GM19035 (cell line): ENCODE measurements at regions not wholly inside any gene's neighbourhood (a gene's known extent, or its start where the extent isn't known, plus 50 kb on each side); places are given as distances from the start of the nearest gene placed in this dataset.
"Not testable (repeated sequence)": the region's sequence is repeated elsewhere in the genome, so short reads cannot be mapped to it uniquely, and the experiment has no call there.

ENCODE experiments used
- ATAC-seq: cut with Tn5 transposase; IDR thresholded peaks from one replicate; pipeline ENCODE4 v1.9.1; 2021; ENCODE audit not compliant: unreplicated experiment

GRCh38 chrX:150205011-150205410 is 158.1 kb upstream of the MAMLD1 start:
- no peak for ATAC-seq

GRCh38 chrX:150207733-150208132 is 155.4 kb upstream of the MAMLD1 start:
- ATAC-seq = no peak

DNA sequence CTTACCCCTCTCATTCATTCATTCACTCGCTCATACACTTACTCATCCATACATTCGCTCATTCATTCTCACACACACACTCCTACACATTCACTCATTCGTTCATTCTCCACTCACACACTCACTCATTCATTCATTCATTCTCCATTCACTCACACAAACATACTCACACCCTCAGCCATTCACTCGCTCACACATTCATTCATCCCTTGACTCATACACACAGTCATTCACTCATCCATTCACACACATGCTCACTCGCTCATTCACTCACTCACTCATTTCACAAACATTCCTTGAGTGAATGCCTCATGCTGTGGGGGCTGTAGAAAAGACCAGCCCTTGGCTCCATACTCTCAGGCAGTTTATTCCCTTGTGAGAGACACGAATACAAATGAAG is 151.1 kb upstream of the MAMLD1 start:
- no peak for ATAC-seq

DNA sequence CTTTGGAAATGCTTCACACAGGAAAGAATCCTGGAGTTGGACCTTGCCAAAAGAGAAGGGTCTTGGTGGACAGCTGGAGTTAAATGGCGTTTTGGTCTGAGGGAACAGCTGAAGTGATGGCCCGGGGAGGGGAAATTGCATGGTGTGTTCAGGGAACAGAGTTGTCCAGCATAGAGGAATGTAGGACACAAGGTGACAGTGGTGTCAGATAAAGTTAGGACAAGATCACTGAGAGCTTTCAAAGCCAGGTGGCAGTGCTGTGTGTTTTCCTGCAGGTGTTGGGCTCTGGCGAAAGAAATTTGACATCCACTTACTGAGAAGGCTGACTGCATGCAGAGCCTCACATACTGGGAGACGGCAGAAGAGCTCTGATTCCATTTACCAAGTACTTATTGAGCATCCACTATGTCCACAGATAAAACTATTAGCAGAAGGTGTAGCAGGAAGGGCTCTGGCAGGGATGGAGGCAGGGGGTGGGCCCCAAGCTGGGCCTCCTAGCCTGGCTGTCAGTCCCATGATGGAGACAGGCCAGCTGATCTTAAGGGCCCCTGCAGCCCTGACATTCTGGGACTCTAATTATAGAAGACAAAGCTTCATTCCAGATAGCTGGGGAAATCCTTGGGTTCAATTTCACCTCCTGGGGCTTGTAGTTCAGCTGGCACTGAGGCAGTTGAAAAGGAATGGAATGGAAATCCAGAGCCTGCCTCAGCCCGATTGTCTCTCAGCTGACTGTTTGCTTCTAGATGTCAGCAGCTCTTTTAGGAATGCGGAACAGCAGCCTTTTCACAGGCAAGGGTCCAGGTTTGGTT is 150.2 kb upstream of the MAMLD1 start:
- no peak for ATAC-seq

DNA sequence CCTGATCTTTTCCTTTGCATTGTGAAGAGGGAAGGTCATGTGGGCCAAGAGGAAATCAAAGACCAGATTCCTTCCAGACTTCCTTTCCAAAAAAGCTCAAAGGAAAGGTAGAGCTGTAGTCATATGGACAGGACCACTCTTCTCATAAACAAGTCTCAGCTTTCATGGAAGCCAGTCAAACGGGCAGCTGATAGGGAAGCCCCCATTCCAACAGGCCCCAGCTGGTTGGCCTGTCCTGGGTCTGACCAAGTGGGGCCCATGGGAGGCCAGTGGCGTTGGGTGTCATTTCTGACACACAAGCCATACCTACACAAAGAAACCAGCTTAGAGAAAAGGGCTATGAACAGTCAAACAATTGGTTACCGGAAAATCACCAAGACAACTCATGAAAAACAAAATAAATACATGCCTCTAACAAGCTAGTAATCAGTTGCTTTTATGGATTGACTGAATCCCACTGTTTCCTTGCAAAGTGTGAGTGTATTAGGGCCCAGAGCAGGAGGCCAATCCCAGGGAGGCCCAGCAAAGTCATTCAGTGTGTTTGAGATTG is 149.6 kb upstream of the MAMLD1 start:
- ATAC-seq = no peak

GRCh38 chrX:150216000-150216399 is 147.1 kb upstream of the MAMLD1 start:
- ATAC-seq = not testable (repeated sequence)

- ATAC-seq = no peak
Measured at GRCh38 chrX:150216716-150217115, 146.4 kb upstream of the MAMLD1 start.

DNA sequence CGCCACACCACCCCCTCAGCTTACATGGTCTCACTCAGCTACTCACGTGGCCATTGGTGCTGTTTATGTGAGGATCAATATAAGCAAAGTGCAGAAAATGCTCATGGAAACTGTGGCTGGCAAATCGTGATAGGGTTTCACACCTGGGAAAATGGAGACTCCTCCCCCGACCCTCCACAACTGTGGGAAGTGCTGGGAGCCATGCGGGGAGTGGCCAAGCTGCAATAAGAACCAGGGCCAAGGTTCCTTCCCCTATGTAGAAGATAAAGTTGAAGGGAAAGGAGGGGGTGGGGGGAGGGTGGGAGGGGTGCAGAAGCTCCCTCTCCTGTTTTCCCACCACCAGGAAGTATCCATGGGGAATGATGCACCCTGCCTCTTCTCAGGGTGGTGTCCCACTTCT is 145.5 kb upstream of the MAMLD1 start:
- ATAC-seq = no peak

DNA sequence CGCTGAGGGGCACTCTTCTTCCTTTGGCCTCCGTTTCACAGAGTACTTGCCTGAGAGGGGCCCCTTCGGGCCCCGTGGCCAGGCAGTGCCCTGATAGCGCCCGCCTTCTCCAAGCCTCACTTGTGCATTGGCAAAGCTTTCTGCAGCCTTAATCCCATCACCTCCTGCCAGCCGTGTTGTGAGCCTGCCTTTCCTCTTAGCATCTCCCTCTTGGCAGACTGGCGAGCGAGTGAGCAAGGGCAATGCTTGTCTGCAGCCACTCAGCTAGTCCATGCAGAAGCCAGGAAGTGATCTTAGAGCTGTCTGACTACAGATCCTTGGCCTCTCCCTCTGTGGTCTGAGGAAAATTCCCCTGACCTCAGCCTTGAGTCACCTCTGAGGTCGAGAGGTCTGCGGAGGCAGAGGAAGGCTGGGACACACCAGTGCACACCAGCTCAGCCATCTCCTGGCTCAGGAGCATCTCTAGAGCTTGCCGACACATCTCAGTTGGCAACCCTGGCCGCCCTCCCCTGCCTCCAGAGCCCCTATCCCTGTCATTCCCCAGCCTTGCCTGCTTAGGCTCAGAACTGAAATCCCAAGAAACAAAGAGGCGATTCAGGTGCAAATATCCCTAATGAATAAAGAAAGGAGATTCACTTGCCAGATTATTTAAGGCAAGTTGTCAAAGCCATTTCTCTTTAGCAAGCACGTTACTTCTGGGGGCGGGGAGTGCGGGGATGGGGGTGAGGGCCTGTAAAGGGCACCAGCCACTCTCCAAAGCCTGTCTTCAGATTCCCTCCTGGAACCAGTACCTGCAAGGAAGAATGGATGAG is 143.5 kb upstream of the MAMLD1 start:
- no peak for ATAC-seq

- no peak for ATAC-seq
Measured at GRCh38 chrX:150223176-150224015, 139.7 kb upstream of the MAMLD1 start.

DNA sequence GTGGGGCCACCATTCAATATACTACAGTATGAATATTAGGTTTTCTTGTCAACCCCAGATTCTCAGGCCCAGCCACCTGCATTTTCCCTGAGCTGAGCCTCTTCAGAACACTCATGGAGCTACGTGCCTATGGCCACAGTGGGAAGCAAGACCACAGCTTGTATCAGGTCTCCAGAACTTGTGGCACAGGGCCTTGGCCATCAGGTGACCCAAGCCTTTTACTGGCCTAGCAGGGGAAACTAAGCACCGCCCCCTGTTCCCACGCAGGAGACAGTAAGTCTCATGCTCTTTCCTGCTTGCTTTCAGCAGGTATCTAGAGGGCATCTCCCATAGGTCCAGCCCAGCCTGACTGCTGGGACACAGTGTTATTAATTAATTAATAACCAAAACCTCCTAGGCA is 138.4 kb upstream of the MAMLD1 start:
- ATAC-seq = no peak

- no peak for ATAC-seq
Measured at GRCh38 chrX:150225266-150225665, 137.9 kb upstream of the MAMLD1 start.

DNA sequence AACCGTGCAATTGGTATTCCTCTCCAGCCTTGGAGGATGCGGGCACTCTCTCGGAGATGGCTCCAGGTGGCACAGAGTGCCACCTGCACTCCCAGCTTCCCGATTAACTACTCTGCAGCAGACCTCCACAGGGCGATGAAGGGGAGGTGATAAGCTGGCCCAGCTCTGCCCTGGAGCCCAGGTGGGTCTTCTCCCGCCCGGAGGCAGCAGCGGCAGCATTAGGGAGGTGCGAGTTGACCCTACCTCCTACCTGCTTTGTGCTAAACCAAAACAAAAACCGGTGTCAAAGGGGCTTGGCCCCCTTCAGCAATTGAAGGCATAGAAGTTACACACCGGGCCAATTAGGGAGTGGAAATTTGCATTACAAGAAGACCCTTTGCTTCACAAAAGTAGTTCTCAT is 137.4 kb upstream of the MAMLD1 start:
- no peak for ATAC-seq

DNA sequence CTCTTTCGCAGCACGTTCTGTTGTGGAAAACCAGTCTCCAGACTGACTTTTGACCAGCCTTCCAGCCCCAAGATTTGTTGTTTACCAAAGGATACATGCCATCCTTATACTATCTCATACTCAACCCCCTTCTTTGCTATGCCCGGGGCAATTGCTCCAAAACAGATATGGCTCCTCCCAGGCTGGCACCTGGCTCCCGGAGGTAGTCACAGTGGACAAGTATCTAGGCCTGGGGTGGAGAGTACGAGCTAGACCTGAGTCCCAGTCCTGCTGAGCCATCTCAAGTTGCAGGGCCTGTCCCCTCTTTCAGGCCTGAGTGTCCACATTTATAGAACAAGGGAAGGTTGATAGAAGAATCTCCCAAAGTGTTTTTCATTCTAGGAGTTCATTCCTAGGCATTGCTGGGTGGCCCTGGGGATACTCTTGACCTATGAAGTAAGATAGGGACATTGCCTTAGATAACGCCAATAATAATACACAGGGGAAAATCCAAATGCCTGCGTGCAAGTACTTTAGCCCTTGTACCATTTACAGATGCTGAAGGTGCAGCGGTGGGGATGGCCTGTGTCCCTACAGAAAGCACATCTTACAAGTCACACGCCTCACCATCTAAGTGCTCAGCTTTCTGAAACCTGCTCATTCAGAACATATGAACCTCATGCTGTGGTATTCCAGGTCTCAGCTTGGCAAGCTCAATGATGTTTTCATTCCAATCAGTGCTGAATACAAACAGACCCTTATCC is 136.7 kb upstream of the MAMLD1 start:
- no peak for ATAC-seq

DNA sequence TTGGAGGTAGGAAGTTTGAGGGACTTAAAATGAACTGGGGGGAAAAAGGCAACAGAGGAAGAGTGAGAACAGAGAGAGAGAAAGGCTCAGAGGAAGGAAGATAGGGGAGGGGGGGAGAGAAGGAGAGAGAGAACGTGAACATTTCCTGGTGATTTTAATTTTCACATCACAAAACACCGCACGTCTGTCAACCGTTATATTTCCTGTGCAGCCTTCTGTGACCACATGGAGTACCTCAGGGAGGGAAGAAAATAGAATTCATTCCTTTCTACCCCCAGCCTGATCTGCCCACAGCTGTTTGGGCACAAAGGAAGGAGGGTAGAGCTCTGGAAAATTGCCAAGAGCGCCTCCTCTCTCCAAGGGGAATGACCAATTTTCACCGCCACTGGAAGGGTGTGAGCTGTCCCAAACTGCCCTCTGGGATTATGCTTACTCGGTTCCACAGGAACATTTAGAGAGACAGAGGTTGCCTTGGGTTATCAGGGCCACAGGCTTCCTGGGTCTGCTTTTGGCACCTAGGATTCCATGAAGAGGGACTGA is 135.7 kb upstream of the MAMLD1 start:
- no peak for ATAC-seq

DNA sequence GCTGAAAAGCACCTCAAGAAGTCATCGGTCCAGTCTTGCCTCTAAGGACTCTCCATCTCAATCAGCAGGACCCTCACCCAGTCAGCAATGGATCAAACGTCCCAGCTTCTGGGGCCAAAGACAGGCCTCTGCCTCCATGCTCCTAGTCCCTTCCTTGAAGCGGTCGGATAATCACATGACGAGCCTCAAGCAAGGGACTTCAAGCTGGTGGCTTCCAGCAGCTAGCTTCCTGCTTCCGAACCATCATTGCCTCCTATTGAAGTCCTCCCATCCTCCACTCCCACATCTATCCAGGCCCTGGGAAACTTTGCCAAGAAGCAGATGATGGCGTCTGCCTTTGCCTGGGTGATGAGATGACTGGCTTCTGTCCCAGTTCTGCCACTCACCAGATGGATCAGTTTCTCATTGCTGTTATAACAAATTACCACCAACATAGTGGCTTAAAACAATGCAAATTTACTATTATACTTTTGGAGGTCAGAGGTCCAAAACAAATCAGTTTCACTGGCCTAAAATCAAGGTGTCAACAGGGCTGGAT is 135.2 kb upstream of the MAMLD1 start:
- ATAC-seq = no peak

- no peak for ATAC-seq
Measured at GRCh38 chrX:150228431-150228830, 134.7 kb upstream of the MAMLD1 start.

DNA sequence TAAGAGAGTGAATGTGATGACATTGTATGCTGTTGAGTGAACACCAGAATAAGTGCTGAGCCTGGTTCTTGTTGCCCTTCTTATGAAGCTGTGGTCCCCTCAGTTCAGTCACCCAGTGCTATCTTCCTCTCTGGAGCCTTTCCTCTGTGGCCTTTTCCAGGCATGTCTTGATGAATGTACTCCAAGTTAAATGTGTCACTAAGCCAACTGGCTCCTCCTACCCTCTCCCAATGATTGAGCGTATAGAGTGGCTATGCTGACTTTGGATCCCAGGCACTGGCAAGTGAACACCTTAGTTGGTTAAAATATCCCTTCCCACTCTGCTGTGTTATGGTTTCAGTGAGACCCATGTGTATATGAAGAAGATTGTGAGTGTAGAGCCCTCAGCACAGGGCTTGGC is 134.1 kb upstream of the MAMLD1 start:
- no peak for ATAC-seq

GRCh38 chrX:150229481-150229880 is 133.6 kb upstream of the MAMLD1 start:
- no peak for ATAC-seq

DNA sequence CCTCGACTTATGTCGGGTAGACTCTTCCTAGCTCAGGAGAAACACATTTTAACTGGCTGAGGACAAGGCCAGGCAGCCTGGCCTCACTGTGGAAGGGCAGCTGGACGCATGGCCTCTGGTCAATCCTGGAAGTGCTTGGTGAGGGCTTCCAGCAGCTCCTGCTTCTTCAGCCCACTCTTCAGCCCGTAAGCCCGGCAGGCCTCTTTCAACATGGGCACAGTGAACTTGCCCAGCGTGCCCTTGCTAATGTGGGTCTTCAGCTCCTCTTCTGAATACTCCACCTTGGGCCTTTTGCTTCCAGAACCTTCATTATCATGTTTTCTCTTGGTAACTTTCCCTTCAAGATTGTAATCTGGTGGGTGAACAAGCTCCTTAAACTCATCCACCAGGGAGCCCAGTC is 132.2 kb upstream of the MAMLD1 start:
- ATAC-seq = not testable (repeated sequence)
